Suppressor macrophage treated with lipopolysaccharide for 4 hours (primary cell): ENCODE measurements at regions not wholly inside any gene's neighbourhood (a gene's known extent, or its start where the extent isn't known, plus 50 kb on each side); places are given as distances from the start of the nearest gene placed in this dataset.

Experiments used
- DNase-seq: peaks from one replicate; pipeline ENCODE4 v3.0.0-alpha.2; 2020

GRCh38 chr4:177699365-177700213 lies 257.4 kb upstream of the AGA start:
- DNase-seq, result no peak

- DNase-seq, result no peak
Observed at GRCh38 chr4:177706916-177707315, 264.7 kb upstream of the AGA start.

GRCh38 chr4:177713454-177713853 lies 271.2 kb upstream of the AGA start:
- no peak for DNase-seq

- DNase-seq, result no peak
Observed at GRCh38 chr4:177717407-177717806, 275.2 kb upstream of the AGA start.

- DNase-seq, result no peak
Observed at GRCh38 chr4:177718514-177718913, 276.3 kb upstream of the AGA start.

- no peak for DNase-seq
Observed at GRCh38 chr4:177726111-177726510, 283.9 kb upstream of the AGA start.

- no peak for DNase-seq
Observed at GRCh38 chr4:177728361-177729152, 286.3 kb upstream of the AGA start.

GRCh38 chr4:177729681-177730080 lies 287.4 kb upstream of the AGA start:
- no peak for DNase-seq

GRCh38 chr4:177737387-177737940 lies 295.2 kb upstream of the AGA start:
- DNase-seq, result no peak

GRCh38 chr4:177740563-177740962 lies 298.3 kb upstream of the AGA start:
- no peak for DNase-seq

- no peak for DNase-seq
Observed at GRCh38 chr4:177759729-177760128, 317.5 kb upstream of the AGA start.

GRCh38 chr4:177761692-177762091 lies 319.5 kb upstream of the AGA start:
- no peak for DNase-seq

GRCh38 chr4:177769155-177769554 lies 326.9 kb upstream of the AGA start:
- DNase-seq, result no peak

GRCh38 chr4:177770776-177771175 lies 328.5 kb upstream of the AGA start:
- no peak for DNase-seq

- DNase-seq, result no peak
Observed at GRCh38 chr4:177771645-177772044, 329.4 kb upstream of the AGA start.

GRCh38 chr4:177778623-177779022 lies 336.4 kb upstream of the AGA start:
- no peak for DNase-seq

- DNase-seq, result no peak
Observed at GRCh38 chr4:177785000-177785399, 342.8 kb upstream of the AGA start.

- no peak for DNase-seq
Observed at GRCh38 chr4:177789610-177790009, 347.4 kb upstream of the AGA start.

GRCh38 chr4:177791188-177791587 lies 349.0 kb upstream of the AGA start:
- no peak for DNase-seq

- DNase-seq, result no peak
Observed at GRCh38 chr4:177796841-177797240, 354.6 kb upstream of the AGA start.

GRCh38 chr4:177798161-177798560 lies 355.9 kb upstream of the AGA start:
- no peak for DNase-seq

GRCh38 chr4:177802162-177802561 lies 359.9 kb upstream of the AGA start:
- no peak for DNase-seq

GRCh38 chr4:177802661-177803060 lies 360.4 kb upstream of the AGA start:
- DNase-seq, result no peak

- no peak for DNase-seq
Observed at GRCh38 chr4:177803151-177803550, 360.9 kb upstream of the AGA start.
